A673 (cell line): ENCODE measurements at regions not wholly inside any gene's neighbourhood (a gene's known extent, or its start where the extent isn't known, plus 50 kb on each side); places are given as distances from the start of the nearest gene placed in this dataset.
A peak's percentile ranks its signal among the peaks of the same experiment; 100 is the strongest.

ENCODE experiments used
- BruUV-seq: library from RNA; stranded (reverse); fragments of 400-500 nt; replicated peaks from 2 replicates; lab custom pipeline; 2021; lab: Mats Ljungman, UMichigan
- CTCF ChIA-PET: fragments of 300-600 bp; sonication (Branson Sonifier 250); formaldehyde crosslinking; loops from one replicate; lab custom pipeline; 2022; ENCODE audit warnings: antibody characterized with exemption; lab: Charles Lee
- POLR2A ChIA-PET: fragments of 300-600 bp; sonication (Branson Sonifier 250); formaldehyde crosslinking; loops from one replicate; lab custom pipeline; 2022; ENCODE audit warnings: antibody characterized with exemption; ENCODE audit not compliant: low non-redundant PET; lab: Charles Lee
- DNase-seq: peaks from one replicate; pipeline ENCODE4 v3.0.0-alpha.2; 2015; ENCODE audit warnings: low spot score
- H3K27ac ChIP-seq: fragments of 200-600 bp; sonication (generic); 2 replicates; pipeline ENCODE4 v1.5.1; 2016; ENCODE audit warnings: mixed run types, low read depth, mild to moderate bottlenecking, mixed read lengths, antibody characterized with exemption, low read length; ENCODE audit not compliant: poor library complexity, severe bottlenecking
- H3K27me3 ChIP-seq: fragments of 200-600 bp; sonication (generic); replicated peaks from 2 replicates; pipeline ENCODE4 v1.6.1; 2017; ENCODE audit warnings: mixed run types, low read depth, mild to moderate bottlenecking, mixed read lengths, antibody characterized with exemption, low read length; ENCODE audit not compliant: insufficient read depth, poor library complexity
- H3K36me3 ChIP-seq: fragments of 200-600 bp; sonication (generic); 2 replicates; pipeline ENCODE4 v1.6.1; 2016; ENCODE audit warnings: mixed run types, mild to moderate bottlenecking, mixed read lengths, antibody characterized with exemption, low read length; ENCODE audit not compliant: insufficient read depth, poor library complexity, severe bottlenecking
- H3K4me1 ChIP-seq: fragments of 200-600 bp; sonication (generic); 2 replicates; pipeline ENCODE4 v1.6.1; 2017; ENCODE audit warnings: mixed run types, mild to moderate bottlenecking, mixed read lengths, antibody characterized with exemption, low read length; ENCODE audit not compliant: insufficient read depth, poor library complexity, severe bottlenecking
- H3K4me3 ChIP-seq: fragments of 200-600 bp; sonication (generic); 2 replicates; pipeline ENCODE4 v1.5.1; 2016; ENCODE audit warnings: low read depth, mixed run types, mild to moderate bottlenecking, mixed read lengths, low read length; ENCODE audit not compliant: poor library complexity, severe bottlenecking
- H3K9me3 ChIP-seq: fragments of 200-600 bp; sonication (generic); 2 replicates; pipeline ENCODE4 v1.6.1; 2016; ENCODE audit warnings: mixed run types, low read depth, mild to moderate bottlenecking, mixed read lengths, antibody characterized with exemption, low read length; ENCODE audit not compliant: poor library complexity, severe bottlenecking
- CTCF ChIP-seq: fragments of 300-800, 200-600 bp; sonication (generic); conservative IDR thresholded peaks from 2 replicates; pipeline ENCODE4 v1.5.1; 2017; ENCODE audit warnings: low read depth, mild to moderate bottlenecking, antibody characterized with exemption, low read length, moderate library complexity, mixed read lengths
- EZH2 ChIP-seq: fragments of 200-600 bp; sonication (generic); IDR thresholded peaks from 2 replicates; pipeline ENCODE4 v1.6.1; 2017; ENCODE audit warnings: borderline replicate concordance, low read depth, mild to moderate bottlenecking, mixed read lengths, antibody characterized with exemption, low read length; ENCODE audit not compliant: poor library complexity, severe bottlenecking
- intact Hi-C: fragments of 100-400 bp; cut with micrococcal nuclease; formaldehyde crosslinking; loops from one replicate; pipeline ENCODE4 v1.10.0; 2022; ENCODE audit not compliant: unreplicated experiment

- ChIA-PET CTCF (interaction anchor here (0.7 kb wide), 1 partner anchor 33 kb away, joined by 3 read pairs; no protein-coding TSS in a partner anchor), POLR2A (interaction anchor here (0.6 kb wide), 1 partner anchor 310 kb away, joined by 3 read pairs; no protein-coding TSS in a partner anchor)
- H3K9me3 ChIP-seq, result no peaks in the 10 kb centered on the region
- intact Hi-C loops, result loop anchor here (5.0 to 10.0 kb wide), 4 partner anchors 232 to 1110 kb away; partner anchors contain the start of gene JARID2
- DNase-seq, result no peak
- H3K27me3 ChIP-seq, result no peaks in the 10 kb centered on the region
- peak overlapping the region; percentile 97 for H3K27ac ChIP-seq
- no TSS peak for BruUV-seq
- H3K4me1 ChIP-seq, result peaks cover 62% of the 10 kb centered on the region
- H3K4me3 ChIP-seq, result no peak overlapping the region
- no peak for TF ChIP-seq CTCF
- TF ChIP-seq EZH2, result no peak
- H3K36me3 ChIP-seq, result no peaks in the 10 kb centered on the region
These were observed 266.8 kb downstream of the CD83 start for GRCh38 chr6:14384175-14384949.

GRCh38 chr6:14386263-14386662 lies 268.7 kb downstream of the CD83 start:
- ChIA-PET POLR2A (no interaction called here), CTCF (no interaction called here)
- Histone ChIP-seq H3K9me3 (no peaks in the 10 kb centered on the region), H3K36me3 (no peaks in the 10 kb centered on the region), H3K27me3 (no peaks in the 10 kb centered on the region), H3K4me3 (no peak overlapping the region), H3K27ac (no peak overlapping the region), H3K4me1 (peaks cover 50% of the 10 kb centered on the region)
- intact Hi-C loops, result loop anchor here (10.0 kb wide), 1 partner anchor 1109 kb away; no protein-coding TSS in a partner anchor
- DNase-seq, result no peak
- TF ChIP-seq EZH2 (no peak), CTCF (no peak)
- BruUV-seq, result no TSS peak

GRCh38 chr6:14386668-14387067 lies 269.1 kb downstream of the CD83 start:
- no peak for TF ChIP-seq CTCF
- no peak for TF ChIP-seq EZH2
- peaks cover 46% of the 10 kb centered on the region for H3K4me1 ChIP-seq
- no peaks in the 10 kb centered on the region for H3K27me3 ChIP-seq
- CTCF ChIA-PET, result no interaction called here
- H3K4me3 ChIP-seq, result no peak overlapping the region
- no peak for DNase-seq
- H3K9me3 ChIP-seq, result no peaks in the 10 kb centered on the region
- intact Hi-C loops, result loop anchor here (10.0 kb wide), 1 partner anchor 1108 kb away; no protein-coding TSS in a partner anchor
- POLR2A ChIA-PET, result no interaction called here
- H3K36me3 ChIP-seq, result no peaks in the 10 kb centered on the region
- H3K27ac ChIP-seq, result peak overlapping the region; percentile 21
- no TSS peak for BruUV-seq
